Cardiac septum (tissue), 1 donor: ENCODE measurements at regions not wholly inside any gene's neighbourhood (a gene's known extent, or its start where the extent isn't known, plus 50 kb on each side); places are given as distances from the start of the nearest gene placed in this dataset.
"Not testable (repeated sequence)": the region's sequence is repeated elsewhere in the genome, so short reads cannot be mapped to it uniquely, and the experiment has no call there.

Source experiments
- DNase-seq: peaks from one replicate; pipeline ENCODE4 v3.0.0-alpha.2; 2020; ENCODE audit warnings: low spot score
- intact Hi-C: fragments of 100-400 bp; cut with DNase I; formaldehyde crosslinking; loops from one replicate; pipeline ENCODE4 v1.14.0; 2022
- donor health status: DM: no; HTN: no; CAD: no.

DNA sequence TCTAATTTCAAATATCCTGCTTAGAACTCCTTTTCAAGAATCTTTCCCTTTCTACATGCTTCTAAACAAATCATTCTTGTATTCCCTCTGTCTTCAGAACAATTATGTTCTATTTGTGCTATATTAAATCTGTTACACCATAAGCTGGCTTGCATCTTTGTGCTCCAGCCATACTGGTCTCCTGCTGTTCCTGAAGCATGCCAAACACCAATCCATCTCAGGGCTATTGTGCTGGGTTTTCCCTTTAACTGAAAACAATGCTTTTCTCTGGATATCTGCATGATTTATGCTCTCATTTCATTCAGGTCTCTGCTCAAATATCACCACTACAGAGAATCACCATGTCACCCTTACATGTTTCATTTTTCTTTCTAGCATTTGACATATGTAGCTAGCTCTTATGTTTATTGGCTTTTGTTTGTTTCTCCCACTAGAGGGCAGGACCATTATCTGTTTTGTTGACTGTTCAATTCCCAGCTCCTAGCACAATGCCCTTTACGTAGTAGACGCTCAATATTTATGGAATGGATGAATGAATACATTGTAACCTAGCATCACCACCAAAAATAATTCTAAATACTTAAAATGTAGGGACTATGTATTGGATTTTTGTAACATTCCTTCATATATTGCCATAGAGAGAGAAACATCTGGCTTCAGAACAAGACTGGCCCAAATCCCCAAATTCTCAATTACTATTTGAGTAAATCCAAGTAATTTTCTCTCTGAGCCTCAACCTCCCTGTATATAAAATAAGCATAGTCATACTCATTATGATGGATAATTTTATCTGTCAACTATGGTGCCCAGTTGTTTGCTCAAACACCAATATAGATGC, 302.0 kb upstream of the SYT1 start:
- no peak for DNase-seq
- intact Hi-C loops, result no loop called here

DNA sequence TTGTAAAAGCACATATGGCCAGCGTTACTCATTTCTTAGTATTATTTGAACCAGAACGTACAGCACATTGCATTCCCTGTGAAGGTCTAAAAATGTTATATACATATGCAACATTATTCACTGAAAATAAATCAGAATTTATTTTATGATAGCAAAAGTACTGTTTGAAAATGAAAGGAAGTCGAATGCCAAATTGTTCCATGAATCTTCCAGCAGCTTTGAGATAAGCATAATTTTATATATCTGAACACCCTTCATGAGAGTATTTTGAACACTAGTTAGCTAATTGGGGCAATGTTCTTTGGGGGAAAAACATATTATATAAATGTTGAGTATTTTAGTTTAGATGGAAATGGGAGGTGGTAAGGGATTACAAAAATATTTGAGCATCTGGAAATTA, 300.7 kb upstream of the SYT1 start:
- intact Hi-C loops, result no loop called here
- no peak for DNase-seq

DNA sequence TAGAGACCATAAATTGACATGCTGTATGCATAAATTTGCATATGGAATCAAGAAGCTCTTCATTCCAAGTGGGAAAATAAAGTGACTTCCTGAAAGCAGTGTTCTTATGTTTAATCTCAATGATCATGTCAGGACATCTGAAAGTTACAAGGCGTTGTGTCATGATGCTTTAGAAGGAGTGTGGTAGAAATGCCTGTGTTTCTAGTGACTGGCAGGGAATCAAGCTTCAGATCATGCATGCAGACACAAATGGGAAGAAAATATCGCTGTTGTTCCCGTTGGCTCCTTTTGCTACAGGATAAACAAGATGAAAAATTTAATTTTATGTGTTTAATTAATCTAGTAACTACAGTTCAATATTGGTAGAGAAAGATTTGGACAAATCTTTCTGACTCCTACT, 298.1 kb upstream of the SYT1 start:
- no peak for DNase-seq
- intact Hi-C loops, result no loop called here

DNA sequence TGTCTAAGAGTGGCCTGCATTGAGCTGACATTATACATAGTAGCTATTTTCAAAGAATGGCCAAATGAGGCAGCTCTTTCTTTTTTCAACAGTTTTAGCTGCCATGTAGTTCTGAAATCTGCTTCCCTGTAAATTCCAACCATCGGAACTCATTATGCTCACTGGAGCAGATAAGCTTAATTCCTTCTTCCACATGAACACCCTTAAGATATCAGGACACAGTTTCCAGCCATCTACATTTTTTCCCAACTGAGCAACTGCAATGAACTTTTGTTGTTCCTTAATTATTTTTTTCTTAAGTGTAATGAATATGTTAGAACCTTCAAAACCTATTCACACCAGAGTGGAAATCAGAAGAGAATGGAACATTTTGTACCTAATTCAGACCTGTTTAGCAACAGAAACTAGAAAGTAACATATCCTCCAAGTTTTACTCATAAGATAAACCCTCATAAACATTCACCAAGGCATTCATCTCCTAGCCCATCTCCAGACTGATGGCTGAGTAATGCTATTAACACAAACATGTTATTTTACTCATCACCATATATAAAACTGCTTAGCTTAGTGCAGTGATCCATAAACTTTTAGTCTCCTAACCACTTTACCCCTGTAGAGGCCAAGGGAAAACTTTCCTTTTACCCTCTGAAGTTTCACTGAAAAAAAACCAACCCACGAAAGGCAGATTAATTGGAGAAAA, 296.1 kb upstream of the SYT1 start:
- intact Hi-C loops, result no loop called here
- no peak for DNase-seq

DNA sequence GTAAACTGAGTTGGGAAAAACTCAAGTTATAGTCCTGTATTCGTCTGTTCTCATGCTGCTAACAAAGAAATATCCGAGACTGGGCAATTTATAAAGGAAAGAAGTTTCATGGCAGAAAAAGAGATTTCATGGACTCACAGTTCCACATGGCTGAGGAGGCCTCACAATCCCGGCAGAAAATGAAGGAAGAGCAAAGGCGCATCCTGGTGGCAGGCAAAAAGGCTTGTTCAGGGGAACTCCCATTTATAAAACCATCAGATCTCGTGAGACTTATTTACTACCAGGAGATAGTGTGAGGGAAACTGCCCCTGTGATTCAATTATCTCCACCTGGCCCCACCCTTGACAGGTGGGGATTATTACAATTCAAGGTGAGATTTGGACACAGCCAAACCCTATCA, 292.6 kb upstream of the SYT1 start:
- intact Hi-C loops, result no loop called here
- no peak for DNase-seq

DNA sequence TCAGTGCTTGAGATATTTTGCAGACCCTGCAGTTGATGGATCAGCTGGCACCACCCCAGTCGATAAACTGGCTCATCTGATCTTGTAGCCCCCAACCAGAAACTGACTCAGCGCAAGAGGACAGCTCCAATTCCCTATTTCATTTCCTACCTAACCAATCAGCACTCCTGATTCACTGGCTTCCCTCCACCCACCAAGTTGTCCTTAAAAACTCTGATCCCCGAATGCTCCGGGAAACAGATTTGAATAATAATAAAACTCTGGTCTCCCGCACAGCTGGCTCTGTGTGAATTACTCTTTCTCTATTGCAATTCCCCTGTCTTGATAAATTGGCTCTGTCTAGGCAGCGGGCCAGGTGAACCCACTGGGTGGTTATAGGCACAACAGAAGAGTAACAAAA, 289.4 kb upstream of the SYT1 start:
- intact Hi-C loops, DNase-seq: not testable (repeated sequence)

DNA sequence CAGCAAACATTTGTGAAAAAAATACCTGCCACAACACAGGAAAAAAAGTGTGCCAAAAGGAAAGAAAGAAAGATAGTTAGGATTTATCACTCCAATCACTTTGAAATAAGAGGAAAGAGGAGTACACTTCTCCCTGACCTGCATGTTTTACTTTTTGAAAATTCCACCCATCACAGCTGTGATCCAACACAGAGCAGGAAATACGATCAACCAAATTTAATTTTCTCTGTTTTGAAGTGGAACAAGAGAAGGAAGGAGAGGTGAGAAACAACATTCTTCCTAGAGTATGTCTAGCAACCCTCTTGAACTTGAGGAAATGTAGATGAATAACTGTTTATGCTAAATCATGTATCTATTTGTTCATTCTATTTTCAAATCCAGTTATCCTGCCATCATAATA, 284.7 kb upstream of the SYT1 start:
- intact Hi-C loops, result no loop called here
- DNase-seq, result no peak

DNA sequence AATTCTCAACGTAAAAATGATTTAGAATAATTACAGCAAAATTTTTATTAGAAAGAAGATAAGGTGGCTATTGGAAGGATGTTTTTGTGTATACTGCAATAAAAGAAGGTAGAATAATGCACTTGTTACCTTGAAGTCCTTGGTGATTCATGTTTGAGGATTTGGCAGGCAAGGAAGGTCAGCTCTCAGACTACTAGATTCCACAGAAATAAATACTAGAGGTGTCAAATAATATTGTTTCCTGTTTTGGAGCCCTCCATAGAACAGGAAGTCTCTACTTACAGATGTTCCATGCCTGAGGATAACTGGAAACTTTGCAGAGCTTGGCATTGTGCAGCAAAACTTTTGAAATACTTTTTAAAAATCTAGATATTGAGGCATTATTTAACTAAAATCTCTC, 284.3 kb upstream of the SYT1 start:
- intact Hi-C loops, result no loop called here
- no peak for DNase-seq

DNA sequence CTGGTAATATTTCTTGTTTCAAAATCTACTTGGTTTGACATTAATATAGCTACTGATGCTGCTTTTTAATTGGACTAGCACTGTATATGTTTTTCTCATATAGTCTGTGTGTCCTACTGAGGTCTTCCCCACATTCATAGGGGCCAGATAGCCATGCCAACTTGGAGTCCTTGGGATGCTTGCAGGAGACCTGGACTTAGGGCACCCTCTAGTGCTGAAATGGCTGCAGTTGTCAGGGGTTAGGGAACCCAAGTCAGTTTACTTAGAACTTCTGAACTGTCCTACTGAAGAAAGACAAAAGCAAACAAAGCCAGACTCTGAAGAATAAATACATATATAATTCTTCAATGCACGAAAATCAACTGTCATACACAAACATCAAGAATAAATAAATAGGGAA, 279.9 kb upstream of the SYT1 start:
- DNase-seq, result no peak
- intact Hi-C loops, result no loop called here

DNA sequence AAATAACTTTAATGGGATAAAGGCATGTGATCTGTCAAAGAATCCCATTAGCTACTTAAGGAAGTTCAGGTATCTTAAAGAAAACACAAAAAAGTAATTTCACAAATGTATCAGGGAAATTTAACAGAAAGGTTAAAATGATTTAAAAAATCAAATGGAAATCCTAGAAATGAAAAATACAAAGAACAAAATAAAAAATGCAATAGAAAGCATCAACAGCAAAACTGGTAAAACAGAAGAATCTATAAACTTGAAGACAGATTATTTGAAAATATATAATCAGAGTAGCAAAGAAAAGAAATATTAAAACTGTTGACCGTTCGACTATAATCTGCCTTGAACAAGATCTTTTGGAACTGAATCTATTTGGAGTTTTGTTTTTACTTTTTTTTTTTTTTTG, 279.4 kb upstream of the SYT1 start:
- intact Hi-C loops, result no loop called here
- no peak for DNase-seq

DNA sequence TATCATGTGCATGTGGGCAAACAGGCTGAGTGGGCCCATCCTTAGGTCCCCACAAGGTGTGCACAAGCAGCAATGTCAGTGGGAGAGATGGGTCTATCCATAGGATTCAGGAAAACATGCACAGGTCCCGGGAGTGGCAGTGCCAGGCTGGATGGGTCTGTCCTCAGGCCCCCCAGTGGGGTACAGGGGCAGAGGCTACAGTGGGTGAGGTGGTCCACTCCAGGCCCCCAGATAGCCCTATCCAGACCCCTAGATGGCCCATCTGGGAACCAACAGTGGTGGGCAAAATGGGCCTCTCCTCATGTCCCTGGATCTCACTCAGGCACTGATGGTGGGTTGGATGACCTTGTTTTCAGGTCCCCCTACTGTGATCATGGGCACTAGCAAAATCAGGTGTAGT, 277.8 kb upstream of the SYT1 start:
- no peak for DNase-seq
- intact Hi-C loops, result no loop called here

DNA sequence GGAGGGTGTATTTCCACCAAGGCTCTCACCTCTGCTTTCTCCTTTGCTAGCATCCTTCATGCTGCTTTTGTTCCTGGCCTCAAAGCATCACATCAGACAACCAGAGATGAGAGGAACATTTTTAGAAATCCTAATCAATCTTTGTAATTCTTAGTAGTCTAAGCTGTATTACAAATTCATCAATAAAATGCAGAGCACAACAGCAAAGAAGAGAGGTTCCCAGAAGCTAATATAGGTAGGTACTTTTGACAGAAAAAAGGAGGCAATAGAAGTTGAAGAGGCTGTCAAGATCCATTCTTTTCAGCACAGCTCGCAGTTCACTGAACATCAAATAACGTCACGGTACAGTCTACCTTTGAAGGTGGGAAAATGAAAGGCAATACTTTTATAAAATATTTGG, 265.2 kb upstream of the SYT1 start:
- DNase-seq, result no peak
- intact Hi-C loops, result no loop called here

DNA sequence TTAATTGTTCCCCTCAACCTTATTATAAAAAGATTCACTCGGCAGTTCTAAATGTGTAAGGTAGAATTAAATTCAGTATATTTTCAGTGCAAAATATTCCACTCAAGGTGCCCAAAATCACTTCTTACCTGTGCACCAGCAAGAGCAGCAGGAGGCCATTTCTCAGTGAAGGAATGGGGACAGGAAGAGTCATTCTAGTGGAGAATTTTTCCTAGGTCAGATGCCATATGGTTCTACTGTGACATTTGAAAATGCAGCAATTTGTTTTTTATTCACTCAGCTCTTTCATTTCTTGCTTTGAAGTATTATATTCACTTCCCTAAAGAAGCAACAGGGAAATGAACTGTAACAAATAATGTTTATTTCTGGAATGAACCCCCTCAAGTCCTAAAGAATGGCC, 264.0 kb upstream of the SYT1 start:
- no peak for DNase-seq
- intact Hi-C loops, result no loop called here

DNA sequence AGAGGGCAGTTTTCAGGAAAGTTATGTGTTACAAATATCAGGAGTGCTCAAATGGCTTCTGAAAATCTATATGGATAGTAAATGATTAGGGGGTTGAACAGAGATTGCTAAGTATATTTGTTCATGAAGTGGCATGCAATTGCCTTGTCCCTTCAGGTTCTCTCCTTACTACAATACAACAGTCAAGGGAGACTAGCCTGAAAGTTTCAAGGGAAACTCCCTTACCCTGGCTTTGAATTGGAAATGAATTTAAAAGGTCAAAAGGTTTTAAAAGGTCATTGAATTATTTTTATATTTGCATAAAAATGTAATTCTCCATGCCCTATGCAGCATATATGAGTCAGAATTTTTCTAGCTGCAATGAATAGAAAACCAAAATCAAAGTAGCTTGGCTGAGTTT, 253.1 kb upstream of the SYT1 start:
- no peak for DNase-seq
- intact Hi-C loops, result no loop called here

DNA sequence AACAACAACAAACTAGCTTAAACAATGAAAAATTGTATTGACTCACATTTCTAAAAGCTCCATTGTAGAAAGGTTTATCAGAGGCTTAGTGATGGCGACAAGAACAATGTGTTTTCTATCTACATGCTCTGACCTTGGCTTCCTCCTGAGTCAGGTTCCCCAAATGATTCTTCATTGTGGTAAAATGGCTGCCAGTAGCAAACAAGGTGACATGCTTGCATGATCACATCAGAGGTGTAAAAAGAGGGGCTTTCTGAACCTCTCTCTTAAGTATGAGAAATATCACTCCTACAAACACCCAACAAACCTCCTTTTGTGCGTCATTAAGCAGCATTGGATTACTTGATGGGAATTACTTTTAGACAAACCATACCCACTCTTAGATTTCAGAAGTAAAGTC, 252.4 kb upstream of the SYT1 start:
- no peak for DNase-seq
- intact Hi-C loops, result no loop called here

DNA sequence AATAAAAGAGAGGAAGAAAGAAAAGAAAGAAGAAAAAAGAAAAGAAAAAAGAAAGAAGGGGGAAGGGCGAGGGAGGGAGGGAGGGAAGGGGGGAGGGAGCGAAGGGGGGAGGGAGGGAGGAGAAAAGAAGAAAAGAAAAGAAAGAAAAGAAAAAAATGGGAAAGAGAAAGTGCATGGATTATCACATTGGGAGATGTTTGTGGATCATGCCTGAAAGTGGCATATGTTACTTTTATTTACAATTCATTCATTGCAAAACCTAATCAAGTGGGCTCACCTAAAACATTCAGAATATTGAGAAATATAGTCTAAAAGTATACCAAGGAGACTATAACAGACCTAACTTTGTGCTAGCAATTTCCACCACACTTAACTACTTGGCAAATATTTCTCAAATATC, 246.9 kb upstream of the SYT1 start:
- DNase-seq, result no peak
- intact Hi-C loops, result no loop called here

DNA sequence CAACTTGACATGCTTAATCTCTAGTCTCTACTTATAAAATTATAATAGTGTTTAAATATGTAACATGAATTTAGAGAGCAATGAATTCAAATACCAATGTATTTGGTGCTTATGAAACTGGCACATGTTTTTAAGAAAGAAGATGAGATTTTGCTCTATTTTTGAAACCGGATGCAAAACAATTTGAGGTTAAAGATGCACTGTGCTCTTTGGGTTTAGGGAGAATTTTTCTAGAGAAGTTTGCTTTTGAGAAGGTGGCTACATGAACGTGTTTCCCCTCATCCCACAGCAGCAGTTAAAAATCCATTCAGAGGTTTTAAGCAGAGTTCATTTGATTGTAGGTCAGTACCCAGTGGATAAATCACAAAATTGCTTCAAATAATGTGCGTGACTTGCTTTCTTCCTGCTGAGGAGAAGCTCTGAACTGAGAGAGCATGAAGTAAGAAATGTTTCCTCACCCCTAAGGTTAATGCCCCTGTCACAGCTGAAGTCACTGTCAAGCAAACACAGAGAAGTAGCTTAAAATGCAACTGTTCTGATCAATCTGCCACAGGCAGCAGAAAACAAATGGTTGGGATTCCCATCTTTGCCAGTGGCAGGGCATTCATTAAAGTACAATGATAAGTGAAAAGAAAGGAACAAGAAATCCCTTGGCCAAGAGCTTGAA, 241.9 kb upstream of the SYT1 start:
- DNase-seq, result no peak
- intact Hi-C loops, result no loop called here

DNA sequence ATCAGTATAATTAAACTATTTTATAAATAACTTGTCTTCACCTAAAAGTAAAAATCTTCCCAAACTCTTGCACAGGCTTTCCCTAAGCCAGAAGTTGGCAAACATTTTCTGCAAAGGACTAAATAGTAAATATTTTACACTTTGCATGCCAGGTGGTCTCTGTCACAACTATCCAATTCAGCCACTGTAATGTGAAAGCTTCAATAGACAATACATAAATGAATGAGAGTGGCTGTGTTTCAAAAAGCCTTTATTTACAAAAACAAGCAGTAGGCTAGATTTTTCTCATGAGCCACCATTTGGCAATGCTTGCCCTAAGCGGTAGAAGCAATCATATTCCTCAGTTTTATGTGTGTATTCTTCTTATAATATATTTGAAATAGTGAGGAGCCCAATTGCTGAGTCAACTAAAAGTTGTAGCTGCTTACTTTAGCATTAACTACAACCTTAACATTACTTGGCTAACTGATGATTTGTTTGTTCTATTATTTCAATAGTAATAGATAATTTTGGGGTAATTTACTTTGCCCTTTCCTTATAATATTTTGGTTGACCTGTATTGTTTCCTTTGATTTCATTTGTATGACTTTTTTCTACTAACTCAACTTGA, 236.0 kb upstream of the SYT1 start:
- no peak for DNase-seq
- intact Hi-C loops, result no loop called here

DNA sequence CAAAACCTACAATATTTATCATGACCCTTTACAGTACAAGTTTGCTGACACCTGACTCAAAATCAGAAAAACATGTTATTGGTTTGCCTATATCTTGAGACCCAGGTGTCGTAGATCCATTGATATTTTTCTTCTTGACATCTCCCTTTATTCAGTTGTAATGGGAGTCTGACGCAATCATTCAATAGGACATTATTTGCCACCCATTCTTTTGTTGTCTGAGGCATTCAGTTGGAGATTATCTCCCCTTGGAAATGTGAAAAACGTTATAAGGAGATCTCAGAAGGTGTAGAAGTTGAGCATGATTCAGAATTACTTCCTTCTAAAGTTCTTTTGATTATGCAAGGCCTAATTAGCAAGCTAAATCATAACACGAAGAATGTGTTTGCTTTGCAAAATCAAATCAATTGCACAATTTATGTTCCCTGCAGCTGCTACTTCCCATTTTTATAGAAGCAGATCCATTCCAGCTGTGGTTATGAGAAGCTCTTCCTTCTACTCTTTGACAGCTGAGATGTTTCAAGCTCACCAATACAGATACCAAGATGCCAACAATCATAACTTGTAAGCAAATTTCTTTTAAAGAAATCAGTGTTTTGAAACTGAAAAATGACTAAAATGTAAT, 228.2 kb upstream of the SYT1 start:
- no peak for DNase-seq
- intact Hi-C loops, result no loop called here

DNA sequence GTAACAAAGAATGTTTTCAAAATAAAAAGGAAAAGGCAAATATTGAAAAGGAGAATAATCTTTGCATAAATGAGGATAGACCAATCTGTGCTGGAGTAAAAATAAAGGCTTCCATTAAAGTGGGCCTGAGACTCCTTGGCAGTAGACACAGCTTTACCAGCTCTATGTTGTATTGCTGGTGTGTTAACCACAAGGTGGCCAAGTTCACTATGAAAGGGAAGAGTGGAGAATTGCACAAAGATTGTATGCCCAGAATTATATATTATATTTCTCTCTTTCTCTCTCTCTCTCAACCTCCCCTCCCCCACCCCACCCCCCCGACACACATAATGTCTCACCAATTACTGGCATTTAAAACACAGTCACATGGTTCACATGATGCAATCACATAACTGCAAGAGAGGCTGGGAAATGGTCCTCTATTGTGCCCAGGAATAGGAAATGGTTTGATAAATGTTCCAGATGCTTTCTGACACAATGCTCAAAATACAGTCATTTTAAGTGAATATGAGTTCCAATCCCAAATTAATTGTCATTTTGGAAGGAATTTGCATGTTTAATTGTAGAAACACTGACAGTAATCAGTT, 222.6 kb upstream of the SYT1 start:
- intact Hi-C loops, result no loop called here
- no peak for DNase-seq
